GM23248 (cell line): ENCODE measurements at regions not wholly inside any gene's neighbourhood (a gene's known extent, or its start where the extent isn't known, plus 50 kb on each side); places are given as distances from the start of the nearest gene placed in this dataset.
"Not testable (repeated sequence)": the region's sequence is repeated elsewhere in the genome, so short reads cannot be mapped to it uniquely, and the experiment has no call there.

ENCODE experiments used
- EZH2 ChIP-seq: fragments of 200-600 bp; sonication (generic); IDR thresholded peaks from 2 replicates; pipeline ENCODE4 v1.6.1; 2018; ENCODE audit warnings: antibody characterized with exemption, mild to moderate bottlenecking; ENCODE audit not compliant: insufficient read depth, poor library complexity, severe bottlenecking
- EZH2phosphoT487 ChIP-seq: fragments of 200-600 bp; sonication (generic); IDR thresholded peaks from 2 replicates; pipeline ENCODE4 v1.6.1; 2018; ENCODE audit warnings: antibody characterized with exemption, moderate library complexity, mild to moderate bottlenecking, low read depth; ENCODE audit not compliant: insufficient read depth

GRCh38 chrY:3368459-3368858 lies 210.4 kb upstream of the TGIF2LY start:
- TF ChIP-seq EZH2phosphoT487, EZH2: not testable (repeated sequence)
